ENCODE measurements at regions not wholly inside any gene's neighbourhood (a gene's known extent, or its start where the extent isn't known, plus 50 kb on each side); places are given as distances from the start of the nearest gene placed in this dataset.
A peak's percentile ranks its signal among the peaks of the same experiment; 100 is the strongest.

DNA sequence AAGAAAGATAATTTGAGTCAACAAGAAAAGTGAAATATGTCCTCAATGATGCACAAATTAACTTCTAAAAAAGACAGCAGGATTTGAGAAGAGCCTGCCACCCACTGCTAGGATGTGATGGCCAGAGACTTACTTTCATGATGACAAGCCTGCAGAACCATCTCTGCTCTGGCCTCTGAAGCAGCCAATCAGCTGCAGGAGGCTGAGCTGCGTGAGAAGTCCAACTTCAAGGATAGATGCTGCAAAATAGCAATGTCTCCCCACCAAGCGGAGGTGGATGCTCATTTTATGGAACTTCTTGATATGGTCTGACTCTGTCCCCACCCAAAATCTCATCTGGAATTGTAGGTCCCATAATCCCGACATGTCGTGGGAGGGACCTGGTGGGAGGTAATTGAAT lies 53.1 kb downstream of the CYRIA start:
- 91% methylated on average over 4 of the region's 4 CpGs for WGBS
- Histone ChIP-seq H3K27ac (no peak overlapping the region), H3K4me1 (replicated peaks) (peaks cover 7% of the 10 kb centered on the region), H3K36me3 (no peaks in the 10 kb centered on the region), H3K27me3 (replicated peaks; ENCODE audit: insufficient read depth) (no peaks in the 10 kb centered on the region), H3K4me3 (no peak overlapping the region), H3K9me3 (no peaks in the 10 kb centered on the region)
- no peak for DNase-seq (ENCODE audit: low spot score)
- intact Hi-C loops (cut with DNase I), result loop anchor here (10.0 kb wide), 1 partner anchor 668 kb away; the partner anchor contains the start of gene MYCN
- TF ChIP-seq POLR2AphosphoS5 (IDR thresholded peaks at IDR 0.05) (no peak), CTCF (IDR thresholded peaks at IDR 0.05) (no peak), POLR2A (IDR thresholded peaks at IDR 0.05) (no peak)

- no peaks in the 10 kb centered on the region for H3K4me1 ChIP-seq (replicated peaks)
- no peaks in the 10 kb centered on the region for H3K36me3 ChIP-seq
- no peak overlapping the region for H3K4me3 ChIP-seq
- TF ChIP-seq POLR2AphosphoS5 (IDR thresholded peaks at IDR 0.05), result no peak
- no peak for TF ChIP-seq POLR2A (IDR thresholded peaks at IDR 0.05)
- no peak for TF ChIP-seq CTCF (IDR thresholded peaks at IDR 0.05)
- no peak overlapping the region for H3K27ac ChIP-seq
- no peaks in the 10 kb centered on the region for H3K9me3 ChIP-seq
- no peaks in the 10 kb centered on the region for H3K27me3 ChIP-seq (replicated peaks; ENCODE audit: insufficient read depth)
- 93% methylated on average over 3 of the region's 3 CpGs for WGBS
- intact Hi-C loops (cut with DNase I), result loop anchor here (5.0 to 10.0 kb wide), 3 partner anchors 52 to 972 kb away; partner anchors contain the start of gene MYCN
- no peak for DNase-seq (ENCODE audit: low spot score)
Observed at GRCh38 chr2:16609786-16610185, 55.8 kb downstream of the CYRIA start.

DNA sequence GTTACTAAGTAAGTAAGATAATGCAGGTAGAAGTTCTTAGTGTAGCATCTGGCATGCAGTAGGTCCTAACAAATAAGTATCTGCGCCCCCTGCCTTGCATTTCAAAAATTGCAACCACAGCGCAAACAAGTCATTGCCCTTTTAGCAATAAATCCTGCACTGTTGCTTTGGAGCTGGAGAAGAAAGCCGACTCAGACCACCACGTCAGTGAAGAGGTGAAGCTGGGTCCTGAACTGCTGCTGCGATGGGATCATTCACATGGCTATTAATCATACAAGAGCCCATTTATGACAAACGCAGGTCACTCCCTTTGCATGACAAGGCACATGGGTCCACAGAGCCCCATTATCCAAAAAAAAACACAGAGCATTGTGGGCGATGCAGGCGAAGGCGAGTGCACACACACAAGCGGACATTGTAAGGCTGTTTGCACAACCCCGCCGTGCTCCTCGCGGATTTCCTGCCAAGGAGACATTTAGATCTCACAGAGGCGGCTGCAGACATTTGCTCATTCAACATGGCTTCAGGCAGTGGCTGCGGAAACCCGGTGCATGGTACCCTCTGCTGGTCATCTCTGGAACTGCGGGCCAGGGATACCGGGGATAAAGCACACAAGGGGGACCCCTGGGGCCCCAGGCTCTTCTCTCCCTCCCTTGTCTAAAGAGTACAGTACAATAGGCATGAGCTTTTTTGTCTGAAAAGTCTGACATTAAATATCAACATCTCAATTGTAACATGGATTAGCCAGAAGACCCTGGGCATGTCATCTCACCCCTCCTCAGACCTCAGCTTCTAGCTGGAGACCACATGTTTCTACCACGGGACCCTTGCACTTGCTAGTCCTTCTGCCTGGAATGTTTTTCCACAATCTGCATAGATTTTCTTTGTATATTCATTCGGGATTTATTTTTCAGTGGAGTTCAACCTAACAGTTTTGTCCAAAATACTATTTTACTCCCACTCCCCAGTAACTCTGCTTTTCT lies 56.7 kb downstream of the CYRIA start:
- WGBS, result 4% methylated on average over 21 of the region's 21 CpGs
- Histone ChIP-seq H3K27me3 (replicated peaks; ENCODE audit: insufficient read depth) (no peaks in the 10 kb centered on the region), H3K9me3 (no peaks in the 10 kb centered on the region), H3K4me3 (peak overlapping the region; percentile 17 to 29), H3K4me1 (replicated peaks) (no peaks in the 10 kb centered on the region), H3K36me3 (no peaks in the 10 kb centered on the region), H3K27ac (no peak overlapping the region)
- TF ChIP-seq CTCF (IDR thresholded peaks at IDR 0.05), result peak; percentile 80 to 92 (median 91)
- TF ChIP-seq POLR2A (IDR thresholded peaks at IDR 0.05), result no peak
- TF ChIP-seq POLR2AphosphoS5 (IDR thresholded peaks at IDR 0.05), result peak; percentile 34
- intact Hi-C loops (cut with DNase I), result loop anchor here (5.0 kb wide), 2 partner anchors 52 to 972 kb away; no protein-coding TSS in a partner anchor
- DNase-seq (ENCODE audit: low spot score), result peak; percentile 67

DNA sequence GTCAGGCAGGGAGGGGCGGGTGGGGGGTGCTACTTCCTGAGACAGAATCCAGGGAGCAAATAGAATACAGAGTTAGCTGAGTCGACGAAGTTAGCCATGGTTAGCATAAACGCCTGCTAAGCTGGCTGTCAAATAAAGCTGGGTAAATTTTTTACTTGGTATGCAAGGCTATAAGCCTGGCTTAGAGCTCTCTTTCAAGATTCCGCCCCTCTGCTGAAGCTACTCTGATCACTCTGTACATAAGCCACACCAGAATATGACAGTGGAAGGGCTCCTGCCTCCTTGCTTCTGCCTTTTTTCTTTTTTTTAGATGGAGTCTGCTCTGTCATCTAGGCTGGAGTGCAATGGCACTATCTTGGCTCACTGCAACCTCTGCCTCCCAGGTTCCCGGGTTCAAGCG lies 58.3 kb downstream of the CYRIA start:
- no peak overlapping the region for H3K4me3 ChIP-seq
- no peaks in the 10 kb centered on the region for H3K4me1 ChIP-seq (replicated peaks)
- no peaks in the 10 kb centered on the region for H3K9me3 ChIP-seq
- TF ChIP-seq POLR2AphosphoS5 (IDR thresholded peaks at IDR 0.05), result no peak
- TF ChIP-seq POLR2A (IDR thresholded peaks at IDR 0.05), result no peak
- TF ChIP-seq CTCF (IDR thresholded peaks at IDR 0.05), result no peak
- no peaks in the 10 kb centered on the region for H3K27me3 ChIP-seq (replicated peaks; ENCODE audit: insufficient read depth)
- no peaks in the 10 kb centered on the region for H3K36me3 ChIP-seq
- H3K27ac ChIP-seq, result no peak overlapping the region
- 82% methylated on average over 7 of the region's 7 CpGs for WGBS
- intact Hi-C loops (cut with DNase I), result loop anchor here (5.0 kb wide), 2 partner anchors 50 to 970 kb away; no protein-coding TSS in a partner anchor
- no peak for DNase-seq (ENCODE audit: low spot score)
